ENCODE measurements at regions not wholly inside any gene's neighbourhood (a gene's known extent, or its start where the extent isn't known, plus 50 kb on each side); places are given as distances from the start of the nearest gene placed in this dataset.

GRCh38 chr15:93300796-93301195 lies 211.8 kb upstream of the RGMA start:
- TF ChIP-seq CTCF (IDR thresholded peaks at IDR 0.05) (no peak), POLR2A (IDR thresholded peaks at IDR 0.05) (no peak)
